NCI-H345 treated with DMSO at 0.1 percent for 48 hours (cell line): ENCODE measurements at regions not wholly inside any gene's neighbourhood (a gene's known extent, or its start where the extent isn't known, plus 50 kb on each side); places are given as distances from the start of the nearest gene placed in this dataset.

ENCODE experiments used
- DNase-seq: peaks from one replicate; lab custom pipeline; 2025; ENCODE audit not compliant: unreplicated experiment; lab: John Stamatoyannopoulos, UW

GRCh38 chr10:130428936-130429335, 292.7 kb downstream of the GLRX3 start:
- DNase-seq = no peak

- DNase-seq = no peak
Measured at GRCh38 chr10:130429809-130430208, 293.6 kb downstream of the GLRX3 start.

GRCh38 chr10:130430291-130430690, 294.1 kb downstream of the GLRX3 start:
- no peak for DNase-seq

- no peak for DNase-seq
Measured at GRCh38 chr10:130430852-130431704, 294.9 kb downstream of the GLRX3 start.

- DNase-seq = no peak
Measured at GRCh38 chr10:130432271-130432670, 296.1 kb downstream of the GLRX3 start.

- no peak for DNase-seq
Measured at GRCh38 chr10:130432850-130433249, 296.7 kb downstream of the GLRX3 start.

GRCh38 chr10:130434446-130435385, 298.5 kb downstream of the GLRX3 start:
- no peak for DNase-seq

GRCh38 chr10:130435961-130436360, 299.8 kb downstream of the GLRX3 start:
- no peak for DNase-seq

GRCh38 chr10:130438861-130439260, 302.7 kb downstream of the GLRX3 start:
- DNase-seq = no peak

- DNase-seq = no peak
Measured at GRCh38 chr10:130439766-130440165, 303.6 kb downstream of the GLRX3 start.

GRCh38 chr10:130440494-130440893, 304.3 kb downstream of the GLRX3 start:
- DNase-seq = no peak

- DNase-seq = no peak
Measured at GRCh38 chr10:130440971-130441370, 304.8 kb downstream of the GLRX3 start.

GRCh38 chr10:130443066-130443465, 306.9 kb downstream of the GLRX3 start:
- no peak for DNase-seq

- DNase-seq = no peak
Measured at GRCh38 chr10:130453036-130453720, 317.0 kb downstream of the GLRX3 start.

GRCh38 chr10:130453721-130454542, 317.7 kb downstream of the GLRX3 start:
- no peak for DNase-seq

GRCh38 chr10:130454543-130455000, 318.4 kb downstream of the GLRX3 start:
- no peak for DNase-seq

GRCh38 chr10:130455111-130455695, 319.0 kb downstream of the GLRX3 start:
- DNase-seq = no peak

GRCh38 chr10:130455791-130456190, 319.6 kb downstream of the GLRX3 start:
- DNase-seq = no peak

GRCh38 chr10:130456616-130457015, 320.4 kb downstream of the GLRX3 start:
- no peak for DNase-seq

- no peak for DNase-seq
Measured at GRCh38 chr10:130458509-130458908, 322.3 kb downstream of the GLRX3 start.
